AG04450 (cell line): ENCODE measurements at regions not wholly inside any gene's neighbourhood (a gene's known extent, or its start where the extent isn't known, plus 50 kb on each side); places are given as distances from the start of the nearest gene placed in this dataset.

Experiments
- CTCF ChIA-PET: fragments of 300-600, 350-600 bp; formaldehyde crosslinking; extraction: SDS; loops from one replicate; lab custom pipeline; 2022; ENCODE audit warnings: antibody characterized with exemption, inconsistent platforms; lab: Charles Lee
- POLR2A ChIA-PET: fragments of 350-600 bp; formaldehyde crosslinking; extraction: SDS; loops from one replicate; lab custom pipeline; 2021; ENCODE audit warnings: antibody characterized with exemption, inconsistent platforms; lab: Yijun Ruan, JAX
- DNase-seq: peaks from one replicate; pipeline ENCODE4 v3.0.0-alpha.2; 2011; ENCODE audit warnings: low read depth, low spot score
- H3K27ac ChIP-seq: one replicate; pipeline ENCODE4 v1.5.1; 2012; ENCODE audit warnings: low read depth, low read length, control low read depth
- H3K27me3 ChIP-seq: one replicate; pipeline ENCODE4 v1.6.0; 2012; ENCODE audit warnings: low read length; ENCODE audit not compliant: control insufficient read depth, insufficient read depth
- H3K4me3 ChIP-seq: 2 replicates; pipeline ENCODE4 v1.5.1; 2011; ENCODE audit warnings: mild to moderate bottlenecking, low read depth, low read length, control low read depth
- H3K9me3 ChIP-seq: 2 replicates; pipeline ENCODE4 v1.5.1; 2012; ENCODE audit warnings: low read length; ENCODE audit not compliant: control insufficient read depth, insufficient read depth
- TF ChIP-seq, protein P1 (sequence below): IDR thresholded peaks from 2 replicates; pipeline ENCODE4 v1.5.1; 2011; ENCODE audit warnings: low read depth, low read length, control low read depth, inconsistent platforms

DNA sequence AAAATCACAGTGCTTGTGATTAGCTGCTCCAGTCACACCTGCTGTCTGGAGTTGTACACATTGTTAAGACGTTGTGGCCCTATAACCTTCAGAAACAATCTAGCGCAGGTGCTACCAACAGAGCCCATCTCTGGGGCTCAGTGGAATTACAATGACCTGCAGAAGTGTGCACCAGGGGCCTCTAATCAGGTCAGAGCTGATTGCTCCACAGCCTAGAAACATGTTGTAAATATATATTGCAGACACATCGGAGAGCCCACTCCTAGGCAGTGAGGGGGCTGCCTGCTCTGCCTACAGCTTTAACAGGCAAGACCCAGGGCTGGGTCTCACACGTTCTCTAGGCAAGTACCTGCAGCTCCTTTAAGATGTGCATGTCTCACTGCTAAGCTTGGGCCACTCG, 302.0 kb downstream of the SIPA1L2 start:
- Histone ChIP-seq H3K27ac (no peak overlapping the region), H3K27me3 (peaks cover 12% of the 10 kb centered on the region), H3K9me3 (peaks cover 5% of the 10 kb centered on the region; the same call in 1 of the 2 replicates), H3K4me3 (no peak overlapping the region)
- ChIA-PET CTCF (no interaction called here), POLR2A (no interaction called here)
- TF ChIP-seq, protein P1, sequence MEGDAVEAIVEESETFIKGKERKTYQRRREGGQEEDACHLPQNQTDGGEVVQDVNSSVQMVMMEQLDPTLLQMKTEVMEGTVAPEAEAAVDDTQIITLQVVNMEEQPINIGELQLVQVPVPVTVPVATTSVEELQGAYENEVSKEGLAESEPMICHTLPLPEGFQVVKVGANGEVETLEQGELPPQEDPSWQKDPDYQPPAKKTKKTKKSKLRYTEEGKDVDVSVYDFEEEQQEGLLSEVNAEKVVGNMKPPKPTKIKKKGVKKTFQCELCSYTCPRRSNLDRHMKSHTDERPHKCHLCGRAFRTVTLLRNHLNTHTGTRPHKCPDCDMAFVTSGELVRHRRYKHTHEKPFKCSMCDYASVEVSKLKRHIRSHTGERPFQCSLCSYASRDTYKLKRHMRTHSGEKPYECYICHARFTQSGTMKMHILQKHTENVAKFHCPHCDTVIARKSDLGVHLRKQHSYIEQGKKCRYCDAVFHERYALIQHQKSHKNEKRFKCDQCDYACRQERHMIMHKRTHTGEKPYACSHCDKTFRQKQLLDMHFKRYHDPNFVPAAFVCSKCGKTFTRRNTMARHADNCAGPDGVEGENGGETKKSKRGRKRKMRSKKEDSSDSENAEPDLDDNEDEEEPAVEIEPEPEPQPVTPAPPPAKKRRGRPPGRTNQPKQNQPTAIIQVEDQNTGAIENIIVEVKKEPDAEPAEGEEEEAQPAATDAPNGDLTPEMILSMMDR = no peak
- DNase-seq = no peak

DNA sequence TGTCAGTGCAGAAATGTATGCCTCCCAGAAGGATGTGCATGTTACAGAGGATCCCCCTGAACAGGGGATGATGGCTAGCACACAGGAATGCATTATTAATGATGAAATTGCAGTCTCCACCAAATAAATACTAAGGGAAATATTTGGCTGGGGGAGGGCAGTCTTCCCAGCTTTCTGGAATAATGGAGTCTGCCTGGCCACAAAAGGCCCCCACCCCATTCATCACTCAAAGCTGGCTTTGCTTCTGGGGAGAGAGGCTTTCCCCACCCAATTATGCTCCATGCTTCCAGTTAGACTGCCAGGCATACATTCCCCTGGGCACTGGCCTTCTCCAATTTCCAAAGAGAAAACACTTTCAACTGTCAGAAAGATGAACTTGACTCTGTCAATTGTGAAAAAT, 302.7 kb downstream of the SIPA1L2 start:
- no peak for DNase-seq
- Histone ChIP-seq H3K27me3 (peaks cover 12% of the 10 kb centered on the region), H3K27ac (no peak overlapping the region), H3K9me3 (peaks cover 5% of the 10 kb centered on the region; the same call in 1 of the 2 replicates), H3K4me3 (no peak overlapping the region)
- TF ChIP-seq, protein P1 = no peak
- CTCF ChIA-PET = no interaction called here
- POLR2A ChIA-PET = no interaction called here

DNA sequence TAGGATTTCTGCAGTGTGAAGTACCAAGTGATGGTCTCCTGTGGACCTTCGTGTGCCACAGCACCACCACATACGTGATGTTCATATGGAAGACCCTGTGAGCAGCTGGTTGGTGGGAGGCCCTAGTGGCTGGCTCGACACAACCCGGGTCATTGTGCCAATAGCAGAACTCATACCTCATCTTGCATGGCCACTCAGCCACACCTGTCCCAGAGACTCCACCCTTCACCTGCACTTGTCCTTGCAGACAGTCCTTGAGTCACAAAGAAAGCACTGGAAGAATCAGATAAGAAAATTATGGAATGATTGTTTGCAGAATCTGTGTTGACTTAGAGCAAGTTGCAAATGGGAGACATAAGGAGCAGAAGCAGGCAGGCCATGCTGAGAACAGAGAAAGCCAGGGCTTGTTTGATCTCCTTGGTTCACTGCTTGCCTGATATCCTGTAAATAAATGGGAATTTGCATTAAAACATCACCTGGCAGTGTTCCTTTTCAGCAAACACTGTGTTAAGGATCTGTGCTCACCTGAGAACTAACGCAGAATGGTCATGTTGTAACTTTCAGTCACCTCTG, 307.7 kb downstream of the SIPA1L2 start:
- no peak overlapping the region for H3K4me3 ChIP-seq
- POLR2A ChIA-PET = no interaction called here
- TF ChIP-seq, protein P1 = no peak
- no peak for DNase-seq
- peaks cover 13% of the 10 kb centered on the region for H3K27me3 ChIP-seq
- no peaks in the 10 kb centered on the region for H3K9me3 ChIP-seq
- no peak overlapping the region for H3K27ac ChIP-seq
- CTCF ChIA-PET = no interaction called here

DNA sequence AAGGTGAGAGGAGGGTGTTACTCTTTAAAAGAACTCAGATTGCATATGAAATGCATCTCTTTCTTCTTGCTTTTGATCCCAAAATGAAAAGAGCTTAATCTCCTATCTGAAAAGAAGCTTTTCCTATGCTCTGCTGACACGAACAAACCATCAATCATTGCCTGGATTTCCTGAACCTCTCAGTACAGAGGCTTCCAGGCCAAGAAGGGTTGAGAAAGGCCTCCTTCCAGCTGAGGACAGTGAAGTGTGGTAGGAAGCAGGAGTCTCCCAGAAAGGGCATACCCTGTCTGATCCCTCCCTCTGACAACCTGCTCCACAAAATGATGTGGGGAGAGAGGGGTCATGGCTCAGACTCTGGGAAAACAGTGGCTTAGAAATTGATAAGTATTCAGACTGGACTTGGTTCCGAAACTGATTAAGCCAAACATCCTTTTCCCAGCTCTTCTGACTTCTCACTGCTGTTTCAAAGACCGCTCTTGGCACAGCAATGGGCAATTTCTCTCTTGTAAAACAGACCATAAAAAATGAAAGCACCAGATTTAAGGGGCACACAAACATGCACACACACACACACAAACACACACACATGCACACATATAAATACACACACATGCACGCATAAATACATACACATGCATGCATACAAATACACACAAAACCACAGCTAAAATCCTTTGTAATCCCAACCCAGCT, 310.3 kb downstream of the SIPA1L2 start:
- no peak for DNase-seq
- no peaks in the 10 kb centered on the region for H3K9me3 ChIP-seq
- no peak overlapping the region for H3K27ac ChIP-seq
- ChIA-PET CTCF (interaction anchor here (0.7 kb wide), 1 partner anchor 931 kb away, joined by 5 read pairs; no protein-coding TSS in a partner anchor), POLR2A (no interaction called here)
- TF ChIP-seq, protein P1 = no peak
- H3K27me3 ChIP-seq = peaks cover 13% of the 10 kb centered on the region
- no peak overlapping the region for H3K4me3 ChIP-seq

DNA sequence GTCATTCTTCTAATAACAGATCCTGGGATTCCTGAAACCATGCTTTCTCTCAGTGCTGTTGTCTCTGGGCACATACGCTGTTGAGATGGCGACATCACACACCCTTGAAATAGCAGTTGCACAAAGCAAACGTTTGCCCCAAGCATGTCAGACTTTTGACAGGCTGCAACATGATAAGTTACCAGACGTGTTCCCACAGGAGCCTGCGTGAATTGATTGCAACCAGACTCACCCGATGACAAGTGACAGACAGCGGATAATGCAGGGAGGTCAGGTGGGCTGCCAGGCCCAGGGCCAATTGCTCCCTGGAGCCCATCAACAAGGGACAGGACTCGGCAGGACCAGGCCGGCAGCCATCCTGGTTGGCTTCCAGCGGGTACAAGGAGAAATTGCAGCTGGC, 310.9 kb downstream of the SIPA1L2 start:
- Histone ChIP-seq H3K4me3 (no peak overlapping the region), H3K27ac (no peak overlapping the region), H3K27me3 (peaks cover 11% of the 10 kb centered on the region), H3K9me3 (no peaks in the 10 kb centered on the region)
- ChIA-PET POLR2A (no interaction called here), CTCF (no interaction called here)
- TF ChIP-seq, protein P1 = no peak
- DNase-seq = no peak
